ENCODE measurements at regions not wholly inside any gene's neighbourhood (a gene's known extent, or its start where the extent isn't known, plus 50 kb on each side); places are given as distances from the start of the nearest gene placed in this dataset.

- Histone ChIP-seq H3K27me3 (no peaks in the 10 kb centered on the region), H3K4me3 (no peak overlapping the region)
These were observed 134.8 kb upstream of the HMGA2 start for GRCh38 chr12:65689508-65689907.

GRCh38 chr12:65690477-65690876 lies 133.8 kb upstream of the HMGA2 start:
- H3K4me1 ChIP-seq (ENCODE audit: low read depth) = no peaks in the 10 kb centered on the region
- H3K9me3 ChIP-seq (ENCODE audit: low read depth) = no peaks in the 10 kb centered on the region
- H3K4me3 ChIP-seq = no peak overlapping the region
- no peak for DNase-seq (ENCODE audit: low read depth in 1 of 2, low spot score in 1 of 2)
- H3K27me3 ChIP-seq = no peaks in the 10 kb centered on the region
- no peak overlapping the region for H3K27ac ChIP-seq
- no peak for TF ChIP-seq CTCF (IDR thresholded peaks at IDR 0.05; ENCODE audit: low read depth, low read length)
- no peaks in the 10 kb centered on the region for H3K36me3 ChIP-seq

More at GRCh38 chr12:65689508-65689907, 134.8 kb upstream of the HMGA2 start:
- Histone ChIP-seq H3K27ac (no peak overlapping the region), H3K9me3 (ENCODE audit: low read depth) (no peaks in the 10 kb centered on the region), H3K4me1 (ENCODE audit: low read depth) (no peaks in the 10 kb centered on the region), H3K36me3 (no peaks in the 10 kb centered on the region)
- no peak for TF ChIP-seq CTCF (IDR thresholded peaks at IDR 0.05; ENCODE audit: low read depth, low read length)
- DNase-seq (ENCODE audit: low read depth in 1 of 2, low spot score in 1 of 2) = no peak

GRCh38 chr12:65694130-65694529 lies 130.2 kb upstream of the HMGA2 start:
- Histone ChIP-seq H3K9me3 (ENCODE audit: low read depth) (no peaks in the 10 kb centered on the region), H3K27ac (no peak overlapping the region), H3K27me3 (no peaks in the 10 kb centered on the region), H3K36me3 (no peaks in the 10 kb centered on the region), H3K4me3 (no peak overlapping the region), H3K4me1 (ENCODE audit: low read depth) (no peaks in the 10 kb centered on the region)
- no peak for DNase-seq (ENCODE audit: low read depth in 1 of 2, low spot score in 1 of 2)
- no peak for TF ChIP-seq CTCF (IDR thresholded peaks at IDR 0.05; ENCODE audit: low read depth, low read length)

GRCh38 chr12:65695113-65695865 lies 129.0 kb upstream of the HMGA2 start:
- no peaks in the 10 kb centered on the region for H3K4me1 ChIP-seq (ENCODE audit: low read depth)
- no peaks in the 10 kb centered on the region for H3K36me3 ChIP-seq
- no peaks in the 10 kb centered on the region for H3K9me3 ChIP-seq (ENCODE audit: low read depth)
- no peak overlapping the region for H3K4me3 ChIP-seq
- H3K27me3 ChIP-seq = no peaks in the 10 kb centered on the region
- H3K27ac ChIP-seq = no peak overlapping the region
- peak; percentile 38 to 95 for DNase-seq (ENCODE audit: low read depth in 1 of 2, low spot score in 1 of 2)
- TF ChIP-seq CTCF (IDR thresholded peaks at IDR 0.05; ENCODE audit: low read depth, low read length) = no peak

- Histone ChIP-seq H3K27me3 (no peaks in the 10 kb centered on the region), H3K4me3 (no peak overlapping the region), H3K36me3 (no peaks in the 10 kb centered on the region), H3K9me3 (ENCODE audit: low read depth) (no peaks in the 10 kb centered on the region), H3K27ac (no peak overlapping the region), H3K4me1 (ENCODE audit: low read depth) (no peaks in the 10 kb centered on the region)
- DNase-seq (ENCODE audit: low read depth in 1 of 2, low spot score in 1 of 2) = no peak
- no peak for TF ChIP-seq CTCF (IDR thresholded peaks at IDR 0.05; ENCODE audit: low read depth, low read length)
These were observed 128.1 kb upstream of the HMGA2 start for GRCh38 chr12:65696227-65696626.

All from cardiac muscle cell (in vitro differentiated cells and primary cell).